Caki2 (cell line): ENCODE measurements at regions not wholly inside any gene's neighbourhood (a gene's known extent, or its start where the extent isn't known, plus 50 kb on each side); places are given as distances from the start of the nearest gene placed in this dataset.

Source experiments
- DNase-seq: peaks from one replicate; pipeline ENCODE4 v3.0.0-alpha.2; 2015; ENCODE audit warnings: low read depth
- in situ Hi-C: cut with HindIII; loops from 2 replicates; pipeline ENCODE4 v1.10.0; 2016; ENCODE audit warnings: low sequenced_read_pairs, low pct_unique_long_range_greater_than_20kb, mixed read lengths

- DNase-seq: no peak
- in situ Hi-C loops: no loop called here
These were observed 609.9 kb downstream of the DNAJB9 start for GRCh38 chr7:109179601-109180000.

GRCh38 chr7:109190766-109191398, 621.2 kb downstream of the DNAJB9 start:
- DNase-seq: no peak
- in situ Hi-C loops: no loop called here

DNA sequence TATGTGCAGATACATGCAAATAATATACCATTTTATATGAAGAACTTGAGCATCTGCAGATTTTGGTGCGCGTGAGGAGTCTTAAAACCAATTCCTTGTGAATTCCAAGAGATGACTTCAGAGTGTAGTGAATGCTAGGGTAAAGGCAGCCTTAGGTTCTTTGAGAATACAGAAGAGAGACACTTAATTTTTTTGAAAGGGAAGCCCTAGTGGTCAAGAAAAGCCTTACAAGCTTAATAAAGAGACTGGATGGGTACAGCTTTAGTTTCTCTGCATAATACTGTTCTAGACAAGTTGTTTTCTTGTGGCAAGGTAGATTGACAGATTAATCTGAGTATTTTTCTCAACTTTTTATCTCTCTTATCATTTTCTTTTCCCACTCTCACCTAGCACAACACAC, 636.5 kb downstream of the DNAJB9 start:
- in situ Hi-C loops: no loop called here
- DNase-seq: no peak

GRCh38 chr7:109213081-109213480, 643.4 kb downstream of the DNAJB9 start:
- no peak for DNase-seq
- in situ Hi-C loops: no loop called here

- no peak for DNase-seq
- in situ Hi-C loops: no loop called here
These were observed 645.7 kb downstream of the DNAJB9 start for GRCh38 chr7:109215341-109215740.

- DNase-seq: no peak
- in situ Hi-C loops: no loop called here
These were observed 654.4 kb downstream of the DNAJB9 start for GRCh38 chr7:109224100-109224499.

GRCh38 chr7:109226699-109227098, 657.0 kb downstream of the DNAJB9 start:
- no peak for DNase-seq
- in situ Hi-C loops: no loop called here

DNA sequence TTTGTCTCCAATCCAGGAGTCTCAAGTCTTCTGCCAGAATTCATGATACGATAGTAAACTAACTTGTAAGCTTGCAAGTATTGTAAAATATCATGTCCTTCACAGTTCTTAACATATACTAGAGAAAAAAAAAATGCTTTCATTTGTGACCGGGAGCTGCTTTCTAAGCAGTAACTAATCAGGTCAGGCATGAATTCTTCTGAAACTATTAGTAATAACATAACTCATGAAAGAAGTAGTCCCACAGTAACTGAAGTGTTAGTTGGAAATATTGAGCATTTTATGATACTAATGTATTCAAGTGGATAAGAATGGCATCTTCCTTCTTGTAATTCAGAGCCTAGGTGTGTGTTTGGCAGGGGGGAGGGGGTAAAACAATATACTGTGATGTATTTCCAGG, 665.6 kb downstream of the DNAJB9 start:
- in situ Hi-C loops: no loop called here
- DNase-seq: no peak

- in situ Hi-C loops: no loop called here
- DNase-seq: no peak
These were observed 676.8 kb downstream of the DNAJB9 start for GRCh38 chr7:109246330-109247077.

DNA sequence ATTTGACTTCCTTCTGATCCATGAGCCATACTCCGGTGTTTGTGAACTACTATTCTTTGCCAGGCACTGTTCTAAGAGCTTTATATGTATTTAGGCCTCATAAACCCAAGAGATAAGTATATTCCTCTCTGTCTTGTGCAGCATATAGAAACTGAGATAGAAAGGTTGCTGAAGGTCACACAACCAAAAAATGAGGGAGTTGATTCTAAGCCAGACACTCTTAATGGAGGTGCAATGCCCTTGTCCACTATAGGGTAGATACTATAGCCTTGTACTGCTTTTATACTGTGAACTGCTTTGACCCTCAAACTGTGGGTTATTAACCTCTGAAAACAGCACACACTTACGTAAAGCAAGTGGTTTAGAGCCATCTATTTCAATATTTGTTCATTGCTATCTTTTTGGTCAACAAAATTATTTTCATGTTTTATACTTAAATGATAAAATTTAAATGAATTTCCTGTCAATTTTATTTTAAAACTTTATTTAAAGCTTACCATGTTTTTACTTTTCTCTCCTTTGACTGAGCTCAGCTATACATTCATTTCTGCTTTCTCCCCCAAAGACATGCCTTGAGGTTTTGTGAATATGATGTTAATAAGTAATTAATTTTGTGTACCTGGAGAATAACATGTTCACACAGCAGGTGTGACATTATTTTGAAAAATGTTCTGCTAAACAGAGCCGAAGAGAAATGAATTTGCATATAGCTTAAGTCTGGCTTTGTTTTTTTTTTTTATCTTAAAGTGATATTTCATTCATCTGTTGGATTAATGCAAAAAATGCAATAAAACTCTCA, 687.3 kb downstream of the DNAJB9 start:
- DNase-seq: no peak
- in situ Hi-C loops: no loop called here

DNA sequence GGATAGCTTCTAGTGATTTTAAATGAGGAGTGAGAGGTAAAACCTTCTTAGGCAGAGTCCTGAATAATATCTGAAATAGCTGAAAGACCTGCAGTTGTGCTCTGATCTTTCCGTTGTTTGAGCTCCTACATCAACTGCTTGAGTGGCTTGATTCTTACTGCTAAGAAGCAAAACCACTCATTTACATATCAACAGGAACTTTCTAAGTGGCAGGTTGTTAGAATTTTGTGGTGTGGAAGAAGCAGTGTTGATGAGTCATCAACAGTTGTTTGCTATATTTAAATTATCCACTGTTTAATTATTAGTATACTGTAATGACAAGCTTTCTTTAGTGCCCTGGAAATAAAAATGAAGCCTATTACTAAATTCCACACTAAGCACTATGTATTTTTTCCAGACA, 689.5 kb downstream of the DNAJB9 start:
- in situ Hi-C loops: no loop called here
- DNase-seq: no peak

- in situ Hi-C loops: no loop called here
- DNase-seq: no peak
These were observed 692.1 kb downstream of the DNAJB9 start for GRCh38 chr7:109261781-109262180.

GRCh38 chr7:109266610-109267009, 696.9 kb downstream of the DNAJB9 start:
- in situ Hi-C loops: no loop called here
- DNase-seq: no peak

DNA sequence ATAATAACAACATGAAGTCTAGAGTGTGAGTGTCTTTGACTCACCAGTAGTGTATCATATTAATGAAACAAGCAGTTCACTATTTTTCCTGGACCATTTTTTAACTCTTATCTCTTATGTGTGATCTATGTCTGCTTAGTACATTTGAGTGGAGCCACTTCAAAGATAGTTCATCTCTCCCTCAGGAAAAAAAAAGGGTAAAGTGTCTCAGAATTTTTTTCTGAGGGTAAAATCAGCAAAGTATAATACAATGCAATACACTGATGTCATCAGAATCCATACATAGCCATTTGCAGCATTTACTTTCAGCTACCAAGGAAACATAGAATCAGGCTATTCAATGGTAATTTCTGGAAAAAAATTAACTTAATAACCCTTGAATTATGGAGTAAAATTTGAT, 706.7 kb downstream of the DNAJB9 start:
- in situ Hi-C loops: no loop called here
- DNase-seq: no peak

DNA sequence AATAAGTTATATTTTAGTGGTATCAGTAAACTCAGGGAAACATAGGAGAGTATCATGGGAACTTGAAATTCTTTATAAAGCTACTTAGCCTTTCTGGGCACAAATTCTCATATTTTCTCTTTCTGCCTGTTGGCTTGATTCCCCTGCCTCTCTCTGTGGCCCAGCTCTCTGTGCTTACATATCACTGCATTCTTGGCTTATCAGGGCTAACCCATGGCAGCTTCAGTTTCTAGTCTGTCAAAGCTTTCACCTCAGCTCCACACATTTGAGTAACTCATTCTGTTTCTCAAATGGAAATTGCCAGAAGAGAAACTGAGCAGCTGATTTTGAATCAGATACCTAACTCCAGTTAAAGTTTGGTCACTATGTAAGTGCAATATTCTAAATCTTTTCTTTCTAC, 713.1 kb downstream of the DNAJB9 start:
- no peak for DNase-seq
- in situ Hi-C loops: no loop called here

- in situ Hi-C loops: no loop called here
These were observed 715.3 kb downstream of the DNAJB9 start for GRCh38 chr7:109284943-109285342.

DNA sequence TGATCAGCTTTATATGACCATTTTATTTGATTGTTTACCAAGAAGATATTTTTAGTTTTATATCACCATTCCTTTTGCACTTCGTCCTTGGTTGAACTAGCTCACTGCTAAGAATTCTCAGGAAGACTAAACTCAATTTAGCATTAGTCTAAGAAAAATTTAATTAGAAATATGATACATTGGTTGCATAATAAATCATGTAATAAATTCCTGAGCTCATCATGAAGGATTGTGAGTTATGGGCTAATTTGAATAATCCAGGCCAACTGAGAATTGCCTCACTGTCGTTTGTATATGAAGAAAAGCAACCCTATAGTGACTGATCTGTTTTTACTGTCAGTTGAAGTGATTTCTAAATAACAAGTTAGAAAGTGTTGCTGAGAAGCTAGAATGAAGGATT, 725.5 kb downstream of the DNAJB9 start:
- DNase-seq: no peak
- in situ Hi-C loops: no loop called here

More at GRCh38 chr7:109284943-109285342, 715.3 kb downstream of the DNAJB9 start:
- DNase-seq: no peak

- DNase-seq: no peak
- in situ Hi-C loops: no loop called here
These were observed 739.1 kb downstream of the DNAJB9 start for GRCh38 chr7:109308816-109309215.

DNA sequence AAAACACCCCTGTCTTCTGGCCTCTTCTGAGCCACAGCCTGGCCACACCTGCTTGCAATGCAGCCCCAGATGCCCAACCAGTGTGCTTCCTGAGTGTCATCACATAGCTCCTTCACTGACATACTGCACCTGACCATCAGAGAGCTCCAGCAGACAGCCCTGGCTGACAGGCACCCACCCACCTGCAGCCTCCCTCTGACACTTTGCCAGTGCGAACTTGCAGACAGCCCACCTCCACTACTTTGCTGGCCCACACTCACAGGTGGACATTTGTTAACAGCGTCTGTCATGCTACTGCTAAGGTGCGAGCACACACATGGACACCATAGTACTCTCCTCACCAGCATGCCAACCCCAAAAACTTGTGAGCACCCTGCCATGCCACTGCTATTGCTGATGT, 740.1 kb downstream of the DNAJB9 start:
- in situ Hi-C loops: no loop called here
- no peak for DNase-seq
